HPDE6-E6E7 (cell line): ENCODE measurements at regions not wholly inside any gene's neighbourhood (a gene's known extent, or its start where the extent isn't known, plus 50 kb on each side); places are given as distances from the start of the nearest gene placed in this dataset.

Experiments used
- DNase-seq: peaks from one replicate; pipeline ENCODE4 v3.0.0; 2011; ENCODE audit warnings: missing footprints; ENCODE audit errors: extremely low spot score

DNA sequence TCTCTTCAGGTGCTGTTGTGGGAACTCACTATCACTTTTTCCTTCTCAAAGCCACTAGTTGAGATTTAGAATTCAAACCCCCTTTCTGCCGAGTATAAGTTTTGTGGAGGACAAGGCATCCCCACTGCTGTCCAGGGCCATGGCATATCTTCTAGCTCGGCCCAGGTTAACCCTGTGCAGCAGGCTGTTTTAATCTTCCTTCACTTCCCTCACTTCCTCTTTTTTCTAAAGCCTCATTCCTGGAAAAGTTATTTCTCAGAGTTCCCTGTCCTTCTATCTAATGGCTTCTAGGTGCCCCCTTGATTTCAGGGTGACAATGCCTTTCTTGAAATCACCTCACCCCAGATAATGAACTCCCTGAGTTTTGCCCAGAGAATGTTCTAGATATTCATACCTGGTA, 222.3 kb downstream of the SNX10 start:
- no peak for DNase-seq

DNA sequence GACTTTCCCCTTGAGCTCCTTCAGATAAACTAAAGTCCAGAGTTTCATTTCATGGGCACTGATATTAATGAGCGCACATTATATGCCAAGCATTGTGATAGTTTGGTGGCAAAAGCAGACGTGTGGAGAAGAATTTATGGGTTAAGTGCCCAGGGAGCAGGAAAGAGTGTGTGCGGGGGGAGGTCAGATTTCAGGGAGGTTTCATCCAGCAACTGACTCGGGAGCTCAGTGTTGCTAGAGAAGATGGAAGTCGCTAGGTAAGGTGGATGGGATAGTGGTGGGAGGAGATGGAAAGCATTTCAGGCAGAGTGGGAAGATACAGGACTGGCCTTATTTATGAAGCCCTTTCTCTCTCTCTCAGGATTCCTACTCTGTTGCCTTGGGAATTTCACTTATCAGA, 223.0 kb downstream of the SNX10 start:
- DNase-seq: no peak

DNA sequence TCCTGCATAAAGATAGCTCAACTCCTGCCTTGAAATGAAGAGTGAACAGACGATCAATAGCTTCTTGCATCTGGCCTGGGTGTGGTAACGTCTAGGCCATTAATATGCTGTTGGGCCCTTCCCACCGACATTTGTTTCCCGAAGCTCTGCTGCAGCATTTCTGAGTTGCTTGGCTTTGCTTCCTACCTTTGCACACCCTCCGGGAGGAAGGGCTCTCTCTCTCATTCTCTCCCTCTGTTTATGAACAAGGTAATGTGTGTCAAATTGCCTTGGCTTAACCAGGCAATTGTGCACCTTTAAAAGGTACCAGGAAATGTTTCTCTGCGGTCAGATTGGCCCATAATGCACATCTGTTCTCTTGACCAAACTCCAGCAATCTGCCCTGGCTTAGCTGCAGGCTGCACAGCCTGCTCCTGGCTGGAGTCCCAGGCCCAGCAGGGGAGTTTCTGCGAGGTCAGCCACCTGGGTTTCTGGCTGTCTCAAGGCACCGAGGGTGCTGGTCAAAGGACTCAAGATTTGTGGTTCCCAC, 223.7 kb downstream of the SNX10 start:
- no peak for DNase-seq

DNA sequence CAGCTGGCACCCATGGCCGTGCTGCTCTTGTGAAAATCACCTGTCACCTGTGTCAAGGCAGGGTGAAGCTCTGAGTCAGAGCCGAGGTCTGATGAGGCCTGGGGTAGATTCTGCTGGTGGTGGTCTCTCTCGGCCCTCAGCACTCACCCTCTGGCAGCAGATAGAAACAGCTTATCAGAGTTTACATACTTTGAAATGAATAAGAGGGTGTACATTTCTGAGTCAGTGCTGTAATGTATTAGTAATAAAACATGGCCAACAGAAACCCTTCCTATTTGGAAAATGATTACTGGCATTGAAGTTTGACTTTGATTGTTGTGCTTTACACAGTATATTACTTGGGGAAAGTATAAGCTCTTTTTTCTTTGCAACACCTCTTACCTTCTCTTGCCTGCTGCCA, 228.8 kb downstream of the SNX10 start:
- DNase-seq: no peak

DNA sequence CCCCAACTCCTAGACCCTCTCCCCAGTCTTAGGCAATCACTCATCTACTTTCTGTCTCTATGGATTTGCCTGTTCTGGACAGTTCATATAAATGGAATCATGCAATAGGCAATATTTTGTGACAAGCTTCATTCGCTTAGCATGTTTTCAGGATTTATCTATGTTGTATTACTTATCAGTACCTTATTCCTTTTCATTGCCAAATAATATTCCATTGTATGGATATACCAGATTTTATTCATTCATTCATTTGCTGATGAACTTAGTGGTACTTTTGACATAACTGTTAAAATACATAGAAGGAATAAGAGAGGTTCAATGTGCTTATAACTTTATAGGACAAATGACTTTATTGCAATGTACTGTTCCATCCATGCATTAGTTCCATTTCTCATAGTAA, 231.0 kb downstream of the SNX10 start:
- DNase-seq: no peak

DNA sequence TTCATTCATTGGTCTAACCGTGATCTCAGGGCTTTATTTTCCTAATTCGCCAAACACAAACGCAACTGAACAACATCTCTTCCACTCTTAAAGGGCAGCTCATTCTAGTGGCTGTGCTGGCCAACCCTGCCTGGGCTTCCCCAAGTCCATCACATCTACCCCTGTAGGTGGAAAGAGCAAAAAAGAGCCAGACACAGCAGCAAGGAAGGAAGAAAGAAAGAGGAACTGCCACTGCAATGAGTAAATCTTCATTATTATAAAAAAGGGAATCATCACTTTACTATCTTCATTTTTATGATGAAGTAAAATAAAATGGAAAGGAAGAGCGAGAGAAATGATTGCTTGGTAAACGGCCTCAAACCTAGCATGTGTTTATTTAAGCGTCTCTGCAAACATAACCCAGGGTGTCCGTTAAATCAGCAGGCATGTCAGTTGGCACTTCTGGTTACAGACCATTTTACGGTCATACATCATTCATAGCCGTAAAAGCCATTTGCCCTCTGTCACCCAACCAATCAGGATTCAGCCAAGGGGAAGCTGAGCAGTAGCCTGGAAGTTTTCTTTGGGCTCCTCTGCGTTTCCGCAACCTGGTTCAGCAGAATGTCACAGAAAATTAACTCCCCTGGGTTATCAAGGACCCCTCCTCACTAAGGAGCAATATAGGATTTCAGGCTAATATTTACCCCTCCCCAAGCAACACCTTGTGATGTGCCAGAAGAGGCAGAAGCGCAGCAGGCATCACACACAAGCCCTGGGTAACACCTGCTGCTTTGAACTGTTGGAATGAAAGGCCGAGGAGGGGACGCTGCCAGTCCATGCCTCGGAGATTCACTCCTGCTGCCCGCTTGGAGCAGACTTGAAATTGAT, 234.0 kb downstream of the SNX10 start:
- no peak for DNase-seq

DNA sequence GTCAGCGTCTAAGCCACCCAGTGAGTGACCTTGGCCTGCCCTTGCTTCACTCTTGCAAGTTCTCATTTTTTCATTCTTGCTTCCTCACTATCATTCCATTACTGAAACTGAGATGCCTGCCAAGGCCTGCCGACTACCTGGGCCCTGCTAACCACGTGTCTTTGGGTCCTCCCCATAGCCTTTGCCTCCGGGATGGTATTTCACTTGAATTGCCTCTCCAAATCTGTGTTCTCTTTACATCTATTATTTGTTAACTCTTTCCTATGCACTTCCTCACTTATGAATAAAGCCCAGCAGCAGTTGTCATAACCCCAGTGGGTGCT, 234.6 kb downstream of the SNX10 start:
- DNase-seq: no peak

DNA sequence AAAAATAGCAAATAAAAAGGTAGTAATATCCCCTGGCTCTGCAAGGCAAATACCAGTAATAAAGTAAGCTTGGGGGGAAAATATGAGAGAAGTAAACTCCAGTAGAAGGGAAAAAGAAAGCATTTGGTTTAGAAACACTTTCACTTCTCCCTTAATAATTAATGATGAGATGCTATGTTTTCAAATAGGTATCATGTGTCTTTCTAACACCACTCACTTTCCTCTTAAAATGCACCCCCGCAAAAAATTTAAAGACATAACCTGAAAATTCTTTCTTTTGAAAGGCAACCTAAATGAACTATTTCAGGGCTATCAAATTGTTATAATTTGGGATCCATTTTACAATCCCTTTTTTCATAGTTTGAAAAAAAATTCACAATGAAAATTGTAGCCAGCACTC, 240.3 kb downstream of the SNX10 start:
- no peak for DNase-seq

DNA sequence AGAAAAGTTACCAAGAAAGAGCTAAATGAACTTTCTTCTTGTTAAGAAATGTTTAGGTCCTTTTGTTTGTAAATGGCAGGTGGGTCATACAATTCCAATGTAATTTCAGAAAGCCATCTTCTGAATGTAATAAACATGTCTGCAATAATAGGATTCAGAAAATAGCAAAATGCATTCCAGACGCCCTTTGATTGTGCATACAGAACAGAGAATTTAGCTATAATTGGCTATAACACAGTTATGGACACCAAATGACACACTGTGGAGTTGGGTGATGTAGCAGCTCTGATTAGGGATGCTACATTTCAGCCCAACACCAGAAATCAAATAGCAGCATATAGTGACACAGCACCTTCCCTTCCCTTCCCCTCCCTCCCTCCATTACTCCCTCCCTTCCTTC, 240.8 kb downstream of the SNX10 start:
- no peak for DNase-seq

DNA sequence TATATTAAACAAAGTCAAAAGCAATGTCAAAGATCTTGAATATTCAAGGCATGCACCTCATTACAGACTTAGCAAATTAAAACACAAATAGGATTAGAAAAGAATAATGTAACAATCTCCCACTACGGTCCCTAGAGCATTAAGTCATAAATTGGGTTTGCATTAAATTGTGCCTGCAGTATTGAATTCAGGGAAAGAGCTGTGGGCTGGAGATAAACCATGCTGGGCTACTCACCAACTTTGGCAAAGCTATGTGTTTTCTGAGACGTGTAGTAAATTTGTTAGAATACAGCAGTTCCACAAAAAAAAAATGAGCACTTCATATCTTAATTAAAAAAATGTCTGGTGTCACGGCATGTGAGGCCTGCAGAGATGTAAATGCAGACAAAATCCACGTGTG, 241.6 kb downstream of the SNX10 start:
- DNase-seq: no peak

DNA sequence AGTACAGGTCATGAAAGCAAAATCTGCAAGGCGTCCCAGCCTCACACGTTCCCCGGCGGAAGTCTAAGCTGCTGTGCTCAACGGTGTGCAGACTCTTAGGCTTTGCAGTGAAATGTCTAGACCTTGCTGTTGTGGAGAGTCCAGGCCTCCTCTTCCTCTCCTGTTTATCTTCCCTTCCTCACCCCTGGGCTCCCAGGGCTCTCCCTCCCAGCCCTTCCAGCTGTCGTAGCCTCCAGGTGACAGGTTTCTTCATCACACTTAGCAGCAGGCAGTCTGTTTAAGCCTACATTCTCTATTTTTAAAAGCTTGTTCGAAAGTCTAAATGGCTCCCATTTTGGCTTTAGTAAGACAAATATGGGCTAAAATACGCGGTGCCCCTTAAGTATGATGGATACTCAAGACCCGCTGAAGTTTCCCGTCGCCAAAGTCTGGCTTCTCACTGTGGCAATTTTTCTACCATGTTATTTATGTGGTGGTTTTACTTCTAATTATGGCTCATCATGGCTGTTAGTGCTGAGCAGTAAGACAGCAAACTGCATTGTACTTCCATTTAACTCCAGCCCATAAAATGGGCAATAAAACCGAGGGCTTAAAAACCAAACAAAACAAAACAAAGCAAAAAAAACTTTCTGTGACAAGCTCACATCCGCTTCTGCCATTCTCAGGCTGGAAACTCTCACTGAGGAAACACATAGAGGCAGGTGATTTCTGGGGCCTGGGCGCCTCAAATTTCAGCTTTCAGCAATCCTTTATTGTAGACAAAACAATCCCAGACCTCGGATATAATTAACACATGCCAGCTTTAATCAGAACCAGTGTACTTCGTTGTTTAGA, 243.2 kb downstream of the SNX10 start:
- no peak for DNase-seq

DNA sequence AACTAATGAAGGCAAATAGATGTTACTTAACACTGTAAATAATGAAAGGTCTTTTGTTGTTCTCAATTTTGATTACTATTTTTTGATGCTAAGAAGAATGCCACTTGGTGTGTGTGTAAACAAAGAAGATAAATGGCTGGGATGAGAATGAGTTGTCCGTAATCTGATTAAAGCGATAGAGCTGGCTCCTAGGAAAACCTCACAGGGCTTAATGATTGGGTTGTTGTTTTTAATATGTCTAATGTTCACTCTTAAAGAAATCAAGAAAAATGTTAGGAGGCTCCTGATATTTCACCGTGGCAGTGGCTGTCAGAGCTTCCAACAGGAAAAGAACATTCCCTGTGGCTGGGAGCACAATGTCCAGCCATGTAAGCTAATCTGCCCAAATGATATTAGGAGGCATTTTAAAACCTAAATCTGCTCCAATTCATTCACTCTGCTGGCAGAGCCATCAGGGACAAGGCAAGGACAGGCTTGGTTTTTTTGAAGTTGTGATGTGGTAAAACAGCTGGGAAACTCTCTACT, 243.9 kb downstream of the SNX10 start:
- no peak for DNase-seq

DNA sequence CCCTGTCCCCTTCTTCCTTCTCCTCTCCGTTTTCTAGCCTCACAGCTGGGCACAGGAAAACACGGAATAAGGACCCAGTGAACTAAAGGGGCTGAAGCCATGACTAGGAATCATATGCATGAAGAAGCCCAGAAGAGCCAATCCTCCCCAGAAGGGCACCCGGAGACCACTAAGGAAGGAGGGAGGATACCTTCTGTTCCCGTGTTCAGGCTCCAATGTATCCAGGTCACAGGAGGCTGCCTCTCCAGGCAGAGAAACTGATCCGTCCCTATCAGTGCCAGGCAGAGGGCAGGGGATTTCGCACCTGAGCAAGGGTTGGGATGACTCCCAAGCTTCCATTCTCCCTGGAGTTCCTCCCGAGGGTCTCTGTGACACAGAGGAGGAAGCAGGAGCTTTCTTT, 246.6 kb downstream of the SNX10 start:
- no peak for DNase-seq

DNA sequence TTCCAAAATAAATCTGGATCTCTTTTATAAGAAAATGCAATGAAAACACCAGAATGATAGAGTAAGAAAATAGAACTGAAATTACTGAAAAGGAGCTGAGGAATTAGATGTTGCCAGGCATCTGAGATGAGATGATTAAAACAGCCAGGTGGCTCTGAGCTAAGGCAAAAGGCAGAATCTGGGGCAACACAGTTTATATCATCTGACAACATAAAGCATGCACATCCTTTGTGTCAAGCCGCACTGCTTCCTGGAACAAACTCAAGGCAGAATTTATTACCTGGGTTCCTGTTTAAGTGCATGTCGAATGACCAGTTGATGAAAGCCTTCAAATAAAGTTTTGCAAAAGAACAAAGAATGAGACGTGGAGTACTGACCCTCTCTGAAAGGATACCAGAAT, 247.0 kb downstream of the SNX10 start:
- DNase-seq: no peak

DNA sequence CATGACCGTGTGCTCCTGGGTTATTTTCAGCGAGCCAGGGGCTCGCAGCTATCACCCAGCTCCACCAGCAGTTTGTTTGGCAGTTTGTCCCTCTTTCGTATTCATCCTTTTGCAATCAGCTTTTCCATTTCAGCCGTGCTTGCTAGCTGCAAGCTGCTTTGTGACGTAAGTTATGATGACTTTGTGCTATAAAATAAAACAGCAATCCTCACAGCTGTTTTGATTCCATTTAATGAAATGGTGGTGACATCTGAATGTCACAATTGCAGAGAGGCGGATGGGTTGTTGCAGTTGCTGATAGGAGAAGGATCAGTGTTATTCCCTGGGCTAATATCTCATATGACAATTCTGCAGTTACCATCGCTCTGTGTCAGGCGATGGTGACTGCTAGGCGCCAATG, 251.7 kb downstream of the SNX10 start:
- no peak for DNase-seq

DNA sequence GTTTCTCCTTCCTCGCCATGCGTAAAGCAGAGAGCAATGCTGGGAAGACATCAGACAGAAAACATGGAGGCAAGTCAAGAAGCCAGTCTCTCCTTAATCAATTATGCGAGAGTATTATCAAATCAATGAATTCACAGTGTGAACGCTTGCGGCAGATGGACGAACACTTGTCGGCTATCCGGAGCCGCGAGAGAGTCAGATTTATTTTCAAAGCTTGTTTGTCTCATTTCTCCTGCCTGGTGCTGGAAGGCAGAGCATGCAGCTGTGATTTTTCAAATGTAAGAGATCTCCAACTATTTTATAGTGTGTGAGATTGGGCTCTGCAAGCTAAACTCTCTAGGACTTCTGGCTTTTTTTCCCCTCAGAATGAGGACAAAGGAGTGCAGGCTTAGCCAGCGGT, 252.3 kb downstream of the SNX10 start:
- DNase-seq: no peak

DNA sequence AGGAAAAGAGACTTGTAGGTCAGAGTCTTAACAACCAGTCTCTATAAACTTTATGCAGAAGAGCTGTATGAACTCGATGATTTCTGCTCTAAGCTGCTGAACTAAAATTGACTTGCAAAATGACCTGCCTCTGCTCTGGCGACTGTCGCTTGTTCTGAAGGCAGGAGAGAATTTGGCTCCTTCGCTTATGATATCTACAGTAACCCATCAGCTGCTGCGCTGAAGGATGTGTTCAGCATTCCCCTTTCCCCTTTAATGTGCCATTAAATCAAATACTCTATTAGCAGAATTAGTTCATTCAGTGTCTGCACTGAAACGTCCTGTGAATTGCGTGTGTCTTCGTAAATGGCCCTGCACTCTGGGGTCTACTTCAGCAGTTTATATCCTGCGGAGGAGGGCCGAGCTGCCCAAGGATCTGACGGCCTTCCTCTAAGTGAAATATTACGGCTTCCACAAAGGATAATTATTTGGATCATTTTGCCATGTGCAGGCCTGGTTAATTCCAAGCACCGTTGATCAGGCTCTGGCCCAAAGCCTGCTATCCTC, 254.9 kb downstream of the SNX10 start:
- no peak for DNase-seq

DNA sequence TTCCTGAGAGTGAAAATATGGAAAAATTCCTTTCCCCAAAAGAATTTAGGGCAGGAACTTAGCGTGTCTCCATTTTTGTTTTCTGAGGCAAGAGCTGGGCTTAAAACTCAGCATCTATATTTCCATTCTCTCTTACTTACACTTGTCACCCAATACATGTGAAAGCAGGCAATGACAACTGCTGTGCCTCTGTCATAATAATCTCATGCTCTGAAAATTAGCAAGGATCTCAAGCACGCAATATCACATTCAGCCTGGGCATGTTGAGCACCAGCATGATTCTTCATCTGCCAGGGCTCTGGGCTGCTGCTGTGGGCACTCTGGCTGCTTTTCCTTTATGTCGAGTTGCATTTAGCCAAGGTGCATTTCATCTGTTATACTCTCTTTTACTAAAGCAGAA, 255.5 kb downstream of the SNX10 start:
- DNase-seq: no peak

DNA sequence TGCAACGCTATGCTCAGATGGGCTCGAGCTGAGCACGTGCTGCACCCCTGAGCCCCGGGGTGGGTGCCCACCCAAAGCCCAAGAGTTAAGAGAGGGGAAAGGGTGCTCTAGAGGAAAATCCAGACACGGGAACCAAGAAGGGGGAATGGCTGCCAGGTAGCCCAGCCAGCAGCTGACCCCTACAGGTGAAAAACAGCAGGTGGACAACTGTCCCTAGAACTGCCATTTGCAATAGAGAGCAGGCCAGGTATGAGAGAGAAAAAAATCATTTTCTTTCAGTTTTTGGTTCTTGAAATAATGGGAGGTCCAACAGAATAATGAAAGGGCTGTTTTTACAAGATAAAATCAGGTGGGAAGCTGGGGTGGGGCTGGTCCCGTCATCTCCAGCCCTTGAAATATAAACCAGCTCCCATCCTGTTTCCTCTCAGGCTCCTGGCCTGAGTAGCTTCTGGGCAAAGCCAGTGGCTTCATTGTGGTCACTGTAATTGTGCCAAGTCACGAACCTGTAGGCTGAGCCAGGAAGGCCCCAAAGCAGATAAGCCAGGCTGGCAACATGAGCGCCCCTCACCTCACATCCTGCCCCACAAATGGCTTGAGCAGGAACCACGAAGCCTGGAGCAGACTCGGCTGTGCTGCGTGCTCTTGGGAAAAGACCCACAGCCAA, 257.8 kb downstream of the SNX10 start:
- DNase-seq: peak; percentile 46

DNA sequence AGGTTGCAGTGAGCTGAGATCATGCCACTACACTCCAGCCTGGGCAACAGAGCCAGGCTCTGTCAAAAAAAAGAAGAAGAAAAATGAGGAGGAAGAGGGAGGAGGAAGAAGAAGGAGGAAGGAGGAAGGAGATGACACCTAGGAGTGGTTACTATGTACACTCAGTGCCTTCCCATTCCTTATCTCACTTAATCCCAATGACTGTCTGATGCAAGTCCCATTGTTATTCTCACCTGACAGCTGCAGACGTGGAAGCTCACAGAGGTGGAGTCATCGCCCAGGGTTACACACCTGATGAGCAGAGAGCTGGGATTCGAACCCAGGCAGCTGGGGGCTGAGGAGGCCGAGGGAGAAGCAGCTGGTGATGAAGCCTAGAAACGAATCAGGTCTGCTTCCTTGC, 258.8 kb downstream of the SNX10 start:
- no peak for DNase-seq

DNA sequence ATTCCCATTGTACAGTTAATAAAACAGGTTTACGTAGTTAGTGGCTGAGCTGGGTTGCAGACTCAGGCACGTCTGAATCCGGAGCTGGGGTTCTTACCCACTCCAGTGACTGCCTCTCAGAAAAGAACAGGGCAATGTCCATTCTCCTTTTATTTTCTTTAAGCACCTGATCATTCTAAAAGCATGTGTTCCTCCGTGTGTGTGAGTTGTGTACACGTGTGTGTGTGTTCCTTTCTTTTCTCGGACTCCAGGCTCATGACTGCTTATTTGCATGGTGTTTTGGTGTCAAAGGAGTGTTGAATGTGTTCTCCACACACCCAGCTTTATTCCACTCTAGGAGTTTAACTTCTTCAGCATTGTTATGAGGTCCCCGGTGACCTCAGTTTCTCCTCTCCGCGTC, 260.1 kb downstream of the SNX10 start:
- DNase-seq: no peak

DNA sequence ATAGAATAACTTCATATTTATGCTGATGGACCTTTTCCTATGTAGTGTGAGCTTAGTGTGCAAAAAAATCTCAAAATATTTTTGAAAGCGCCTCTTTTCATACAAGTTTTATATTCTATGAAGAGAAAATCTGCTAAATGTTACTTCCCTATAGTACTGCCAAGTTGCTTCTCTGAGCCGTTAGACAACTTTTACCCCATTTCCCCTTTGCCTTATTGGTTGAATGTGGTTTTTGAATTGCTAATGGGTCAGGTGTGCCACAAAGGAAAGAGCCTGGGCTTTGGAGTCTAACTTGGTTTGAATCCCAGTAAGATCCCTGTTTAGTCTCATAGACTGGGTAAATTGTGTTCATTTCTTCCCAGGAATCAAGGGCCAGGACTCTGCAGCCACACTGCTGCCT, 261.5 kb downstream of the SNX10 start:
- no peak for DNase-seq
